Ishikawa (cell line): ENCODE measurements at regions not wholly inside any gene's neighbourhood (a gene's known extent, or its start where the extent isn't known, plus 50 kb on each side); places are given as distances from the start of the nearest gene placed in this dataset.

Experiments used
- EGR1 ChIP-seq: IDR thresholded peaks from 2 replicates; pipeline ENCODE4 v1.6.1; 2012
- EP300 ChIP-seq: IDR thresholded peaks from 2 replicates; pipeline ENCODE4 v1.6.1; 2012; ENCODE audit warnings: borderline replicate concordance
- RAD21 ChIP-seq: IDR thresholded peaks from 2 replicates; pipeline ENCODE4 v1.6.1; 2012; ENCODE audit warnings: low read depth
- TAF1 ChIP-seq: IDR thresholded peaks from 2 replicates; pipeline ENCODE4 v1.6.1; 2012; ENCODE audit warnings: low read depth, mild to moderate bottlenecking
- YY1 ChIP-seq: IDR thresholded peaks from 2 replicates; pipeline ENCODE4 v1.6.1; 2012; ENCODE audit warnings: low read depth
- ZBTB7A ChIP-seq: IDR thresholded peaks from 2 replicates; pipeline ENCODE4 v1.6.1; 2012; ENCODE audit warnings: low read depth
- TF ChIP-seq, protein P1 (sequence below): IDR thresholded peaks from 2 replicates; pipeline ENCODE4 v1.6.1; 2012
- TF ChIP-seq, protein P2 (sequence below): IDR thresholded peaks from 2 replicates; pipeline ENCODE4 v1.6.1; 2012; ENCODE audit warnings: low read depth, mild to moderate bottlenecking

DNA sequence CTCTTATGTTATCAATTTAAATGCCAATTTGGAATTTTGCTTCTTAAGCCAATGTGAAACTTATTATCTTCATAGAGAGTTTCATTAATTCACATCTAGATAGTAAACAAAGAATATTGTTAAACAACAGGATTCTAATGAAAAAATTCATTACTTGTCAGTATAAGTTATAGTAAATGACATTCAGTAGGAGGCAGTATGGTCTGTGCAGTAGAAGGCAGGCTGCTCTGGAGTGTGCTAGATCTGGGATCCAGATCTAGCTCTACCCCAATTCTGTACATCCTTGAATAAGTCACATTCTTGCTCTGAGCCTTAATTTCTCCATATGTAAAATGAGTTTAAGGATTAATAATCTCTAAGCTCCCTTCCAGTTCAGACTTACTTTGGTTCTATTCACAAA lies 202.7 kb upstream of the POU3F4 start:
- TF ChIP-seq TAF1 (no peak), EP300 (no peak), ZBTB7A (no peak), YY1 (no peak), EGR1 (no peak), RAD21 (no peak)
- TF ChIP-seq, protein P1, sequence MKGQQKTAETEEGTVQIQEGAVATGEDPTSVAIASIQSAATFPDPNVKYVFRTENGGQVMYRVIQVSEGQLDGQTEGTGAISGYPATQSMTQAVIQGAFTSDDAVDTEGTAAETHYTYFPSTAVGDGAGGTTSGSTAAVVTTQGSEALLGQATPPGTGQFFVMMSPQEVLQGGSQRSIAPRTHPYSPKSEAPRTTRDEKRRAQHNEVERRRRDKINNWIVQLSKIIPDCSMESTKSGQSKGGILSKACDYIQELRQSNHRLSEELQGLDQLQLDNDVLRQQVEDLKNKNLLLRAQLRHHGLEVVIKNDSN = no peak
- TF ChIP-seq, protein P2, sequence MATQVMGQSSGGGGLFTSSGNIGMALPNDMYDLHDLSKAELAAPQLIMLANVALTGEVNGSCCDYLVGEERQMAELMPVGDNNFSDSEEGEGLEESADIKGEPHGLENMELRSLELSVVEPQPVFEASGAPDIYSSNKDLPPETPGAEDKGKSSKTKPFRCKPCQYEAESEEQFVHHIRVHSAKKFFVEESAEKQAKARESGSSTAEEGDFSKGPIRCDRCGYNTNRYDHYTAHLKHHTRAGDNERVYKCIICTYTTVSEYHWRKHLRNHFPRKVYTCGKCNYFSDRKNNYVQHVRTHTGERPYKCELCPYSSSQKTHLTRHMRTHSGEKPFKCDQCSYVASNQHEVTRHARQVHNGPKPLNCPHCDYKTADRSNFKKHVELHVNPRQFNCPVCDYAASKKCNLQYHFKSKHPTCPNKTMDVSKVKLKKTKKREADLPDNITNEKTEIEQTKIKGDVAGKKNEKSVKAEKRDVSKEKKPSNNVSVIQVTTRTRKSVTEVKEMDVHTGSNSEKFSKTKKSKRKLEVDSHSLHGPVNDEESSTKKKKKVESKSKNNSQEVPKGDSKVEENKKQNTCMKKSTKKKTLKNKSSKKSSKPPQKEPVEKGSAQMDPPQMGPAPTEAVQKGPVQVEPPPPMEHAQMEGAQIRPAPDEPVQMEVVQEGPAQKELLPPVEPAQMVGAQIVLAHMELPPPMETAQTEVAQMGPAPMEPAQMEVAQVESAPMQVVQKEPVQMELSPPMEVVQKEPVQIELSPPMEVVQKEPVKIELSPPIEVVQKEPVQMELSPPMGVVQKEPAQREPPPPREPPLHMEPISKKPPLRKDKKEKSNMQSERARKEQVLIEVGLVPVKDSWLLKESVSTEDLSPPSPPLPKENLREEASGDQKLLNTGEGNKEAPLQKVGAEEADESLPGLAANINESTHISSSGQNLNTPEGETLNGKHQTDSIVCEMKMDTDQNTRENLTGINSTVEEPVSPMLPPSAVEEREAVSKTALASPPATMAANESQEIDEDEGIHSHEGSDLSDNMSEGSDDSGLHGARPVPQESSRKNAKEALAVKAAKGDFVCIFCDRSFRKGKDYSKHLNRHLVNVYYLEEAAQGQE = no peak
